ENCODE measurements at regions not wholly inside any gene's neighbourhood (a gene's known extent, or its start where the extent isn't known, plus 50 kb on each side); places are given as distances from the start of the nearest gene placed in this dataset.
A peak's percentile ranks its signal among the peaks of the same experiment; 100 is the strongest.

DNA sequence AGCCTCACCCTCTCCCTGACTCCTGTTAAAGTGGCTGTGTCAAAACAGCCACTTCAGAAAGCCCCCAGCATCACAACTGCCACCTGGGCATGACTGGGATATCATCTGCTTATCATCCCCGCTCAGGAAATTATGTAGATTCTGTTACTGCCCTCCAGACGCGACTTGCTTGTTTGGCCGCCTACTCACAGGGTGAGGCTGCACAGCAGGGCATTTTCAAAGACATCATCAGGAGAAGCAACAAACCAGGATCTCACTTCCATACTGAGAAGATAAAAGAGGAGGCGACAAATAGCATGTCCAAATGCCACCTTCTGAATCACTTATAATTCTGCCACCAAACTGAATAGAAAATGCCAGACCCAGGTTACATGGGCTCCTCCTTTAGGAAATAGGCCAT lies 94.8 kb downstream of the MIS18A start:
- DNase-seq (ENCODE audit: low read depth in 2 of 2), result no peak

DNA sequence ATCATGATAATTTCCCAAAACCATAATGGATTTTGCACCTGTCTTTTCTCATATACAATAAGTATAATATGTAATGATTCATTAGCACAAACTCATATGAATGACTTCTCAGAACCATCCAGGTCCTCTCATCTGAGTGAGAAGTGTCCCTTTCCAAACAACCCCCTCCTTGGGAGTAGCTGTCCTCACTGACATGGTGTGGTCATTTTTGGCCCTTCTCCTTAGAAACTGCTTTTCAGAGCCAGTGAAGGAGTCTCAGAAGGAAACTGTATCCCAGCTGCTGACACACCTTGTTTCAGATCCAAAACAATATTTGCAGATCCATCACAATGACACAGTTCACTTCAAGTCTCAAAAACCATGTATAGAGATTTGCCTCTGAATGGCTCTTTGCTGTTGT lies 95.5 kb downstream of the MIS18A start:
- DNase-seq (ENCODE audit: low read depth in 2 of 2), result no peak

DNA sequence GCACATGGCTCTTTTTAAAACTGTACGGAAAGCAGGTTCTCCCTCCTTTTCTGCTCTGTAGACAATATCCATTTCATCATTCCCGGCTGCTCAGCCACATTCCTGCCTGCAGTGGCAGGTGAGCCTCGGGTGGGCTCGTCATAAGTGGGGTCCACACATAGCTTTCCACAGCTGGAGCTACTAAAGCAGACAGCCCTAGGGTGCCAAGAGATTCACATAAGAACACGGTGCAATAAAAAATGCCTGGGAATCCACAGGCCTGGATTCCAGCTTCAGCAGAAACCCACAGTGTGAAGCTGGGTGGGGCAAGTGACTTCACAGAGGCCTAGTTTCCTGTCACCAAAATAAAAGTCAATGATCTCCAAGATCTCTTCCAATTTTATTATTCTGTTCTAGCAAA lies 96.4 kb downstream of the MIS18A start:
- DNase-seq (ENCODE audit: low read depth in 2 of 2), result no peak

DNA sequence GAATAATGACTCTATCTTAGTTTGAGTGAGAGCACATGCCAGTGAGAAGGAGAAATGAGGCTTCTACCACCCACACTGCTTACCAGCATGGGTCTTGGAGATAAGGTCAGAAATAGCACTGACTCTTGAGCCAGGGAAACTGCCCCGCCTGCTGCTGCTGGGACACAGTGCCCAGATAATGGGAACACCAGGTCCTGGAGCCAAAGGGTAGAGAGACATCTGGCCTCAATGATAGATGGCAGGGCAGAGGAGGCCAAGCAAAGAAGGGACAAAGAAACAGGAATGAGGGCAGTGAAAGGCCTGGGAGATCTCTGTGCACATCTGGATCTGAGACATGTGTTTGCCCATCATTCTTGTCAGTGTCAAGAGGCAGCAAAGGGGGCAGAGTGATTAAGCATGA lies 97.4 kb downstream of the MIS18A start:
- no peak for DNase-seq (ENCODE audit: low read depth in 2 of 2)

DNA sequence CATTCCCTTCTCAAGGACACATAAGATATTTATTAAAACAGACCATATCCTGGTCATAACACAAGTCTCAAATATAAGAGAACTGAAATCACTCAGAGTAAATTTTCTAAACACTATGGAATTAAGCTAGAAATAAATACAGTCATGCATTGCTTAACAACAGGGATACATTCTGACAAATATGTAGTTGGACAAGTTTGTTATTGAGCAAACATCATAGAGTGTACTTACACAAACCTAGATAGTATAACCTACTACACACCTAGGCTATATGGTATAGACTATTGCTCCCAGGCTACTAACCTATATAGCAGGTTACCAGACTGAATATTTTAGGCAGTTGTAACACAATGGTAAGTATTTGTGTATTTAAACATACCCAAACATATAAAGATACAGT lies 104.0 kb downstream of the MIS18A start:
- no peak for DNase-seq (ENCODE audit: low read depth in 2 of 2)

DNA sequence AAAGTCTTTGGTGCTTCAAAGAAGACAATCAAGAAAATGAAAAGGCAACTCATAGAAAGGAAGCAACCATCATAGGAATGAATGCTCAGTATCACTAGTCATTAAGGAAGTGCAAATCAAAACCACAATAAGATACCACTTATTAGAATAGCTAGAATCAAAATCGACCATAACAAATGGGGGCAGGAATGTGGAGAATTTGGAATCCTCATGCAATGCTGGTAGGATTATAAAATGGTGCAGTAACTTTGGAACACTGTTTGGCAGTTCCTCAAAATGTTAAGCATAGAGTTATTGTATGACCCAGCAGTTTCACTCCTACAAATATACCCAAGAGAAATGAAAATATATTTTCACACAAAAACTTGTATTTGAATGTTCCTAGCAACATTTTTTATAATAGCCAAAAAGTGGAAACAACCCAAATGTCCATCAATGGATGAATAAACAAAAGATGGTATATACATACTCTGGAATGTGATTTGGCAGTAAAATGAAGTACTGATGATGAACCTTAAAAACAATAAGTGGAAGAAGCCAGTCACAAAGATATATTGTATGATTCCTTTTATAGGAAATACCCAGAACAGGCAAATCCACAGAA lies 105.6 kb downstream of the MIS18A start:
- DNase-seq (ENCODE audit: low read depth in 2 of 2), result peak; percentile 3 to 6

DNA sequence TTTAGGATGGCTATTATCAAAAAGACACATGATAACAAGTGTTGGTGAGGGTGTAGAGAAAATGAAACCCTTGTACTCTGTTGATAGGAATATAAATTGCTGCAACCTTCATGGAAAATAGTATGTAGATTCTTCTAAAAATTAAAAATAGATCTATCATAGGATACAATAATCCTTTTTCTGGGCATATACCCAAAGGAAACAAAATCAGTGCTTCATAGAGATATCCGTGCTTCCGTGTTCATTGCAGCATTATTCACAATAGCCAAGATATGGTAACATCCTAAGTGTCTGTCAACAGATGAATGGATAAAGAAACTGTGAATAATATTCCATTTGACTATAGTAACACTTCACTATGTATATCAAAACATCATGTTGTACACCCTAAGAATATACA lies 106.7 kb downstream of the MIS18A start:
- DNase-seq (ENCODE audit: low read depth in 2 of 2), result no peak

DNA sequence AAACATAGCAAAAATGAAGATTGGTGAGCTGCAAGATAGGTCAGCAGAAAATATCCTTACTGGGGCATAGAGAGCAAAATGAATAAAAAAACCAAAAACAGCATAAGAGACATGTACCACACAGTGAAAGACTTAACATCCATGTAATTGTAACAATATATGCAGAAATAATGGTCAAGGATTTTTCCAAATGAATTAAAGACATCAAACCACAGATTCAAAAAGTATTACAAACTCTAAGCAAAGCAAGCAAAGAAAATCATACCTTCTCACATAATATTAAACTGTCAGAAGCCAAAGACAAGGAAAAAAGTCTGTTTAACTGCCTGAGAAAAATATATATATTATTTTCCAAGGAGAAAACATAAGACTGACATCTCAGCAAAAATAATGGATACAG lies 111.3 kb downstream of the MIS18A start:
- DNase-seq (ENCODE audit: low read depth in 2 of 2), result no peak

DNA sequence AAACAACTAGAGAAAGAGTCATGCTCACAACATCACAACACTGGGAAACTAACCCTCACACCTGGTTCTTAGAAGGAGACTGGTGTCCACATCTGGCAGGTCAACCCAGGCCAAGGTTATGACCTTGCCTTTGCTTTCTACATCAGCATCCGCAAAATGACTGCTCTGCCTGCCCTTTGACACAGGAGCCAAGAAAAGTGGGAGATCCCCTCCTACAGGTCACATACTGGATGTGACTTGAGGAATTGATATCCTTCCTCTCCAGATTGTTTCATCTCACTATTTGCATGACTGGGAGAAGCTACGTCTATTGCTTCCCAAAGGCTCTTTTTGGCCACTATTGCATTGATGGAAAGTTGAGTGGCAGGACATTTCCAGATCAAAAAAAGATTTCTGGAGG lies 115.5 kb downstream of the MIS18A start:
- DNase-seq (ENCODE audit: low read depth in 2 of 2), result no peak

DNA sequence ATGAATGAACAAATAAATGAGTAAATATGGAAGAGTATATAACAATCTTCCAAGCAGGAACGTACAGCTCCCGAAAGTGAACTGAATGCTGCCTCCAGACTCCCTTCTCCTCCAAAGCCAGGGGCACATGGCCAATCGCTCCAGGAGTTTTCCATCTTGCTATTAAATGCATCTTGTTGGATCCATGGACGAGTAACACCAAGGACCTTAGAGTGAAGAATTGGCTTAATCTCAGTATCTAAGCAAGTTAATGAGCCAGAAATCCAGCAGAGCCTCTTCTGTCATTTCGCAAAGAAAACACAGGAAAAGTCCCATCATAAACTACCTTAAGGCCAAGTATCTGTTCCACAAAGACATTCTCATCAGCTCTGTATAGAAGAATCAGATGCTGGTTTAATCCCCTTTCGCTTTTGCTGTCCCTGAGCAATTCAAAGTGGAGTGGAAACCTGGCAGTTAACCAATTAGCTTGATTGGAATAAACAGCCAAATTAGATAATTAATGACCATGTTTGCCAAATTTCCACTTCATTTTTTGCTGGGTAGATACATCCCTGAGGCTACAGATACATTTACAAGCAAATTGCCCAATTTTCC lies 116.0 kb downstream of the MIS18A start:
- DNase-seq (ENCODE audit: low read depth in 2 of 2), result no peak

DNA sequence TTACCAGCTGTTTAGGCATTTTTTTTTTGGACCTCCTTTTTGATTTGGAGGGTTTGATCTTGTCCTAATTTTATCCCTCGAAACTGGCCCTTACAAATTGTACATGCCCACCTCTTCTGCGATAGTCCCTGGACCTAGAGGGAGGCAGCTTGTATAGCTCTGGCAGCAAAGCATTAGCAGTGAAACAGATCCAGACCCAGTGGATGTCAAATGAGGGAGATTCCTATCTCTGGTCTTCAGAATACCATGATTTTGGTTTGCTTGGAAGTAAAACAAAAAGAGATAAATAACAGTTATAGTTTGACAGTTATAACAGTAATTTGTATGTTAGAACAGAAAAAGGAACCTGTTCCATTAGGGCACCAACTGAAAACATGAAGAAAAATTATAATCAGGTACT lies 123.6 kb downstream of the MIS18A start:
- no peak for DNase-seq (ENCODE audit: low read depth in 2 of 2)

DNA sequence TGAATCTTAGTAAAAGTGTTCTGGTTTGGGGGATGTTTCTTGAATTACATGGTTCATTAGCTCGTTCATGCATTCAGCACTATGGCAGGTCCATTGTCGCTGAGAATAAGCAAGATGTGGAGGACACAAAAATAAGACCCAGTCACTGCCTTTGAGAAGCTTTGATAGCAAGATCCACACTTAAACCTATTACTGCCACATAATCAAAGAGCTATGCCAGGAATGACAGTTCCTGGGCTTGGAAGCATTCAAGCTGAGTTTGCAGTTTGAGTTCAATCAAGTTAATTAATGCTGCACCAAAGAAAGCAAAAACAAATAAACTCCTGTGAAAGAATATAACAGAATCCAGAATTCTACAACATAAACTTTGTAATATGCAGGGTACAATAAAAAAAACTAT lies 131.8 kb downstream of the MIS18A start:
- DNase-seq (ENCODE audit: low read depth in 2 of 2), result no peak

DNA sequence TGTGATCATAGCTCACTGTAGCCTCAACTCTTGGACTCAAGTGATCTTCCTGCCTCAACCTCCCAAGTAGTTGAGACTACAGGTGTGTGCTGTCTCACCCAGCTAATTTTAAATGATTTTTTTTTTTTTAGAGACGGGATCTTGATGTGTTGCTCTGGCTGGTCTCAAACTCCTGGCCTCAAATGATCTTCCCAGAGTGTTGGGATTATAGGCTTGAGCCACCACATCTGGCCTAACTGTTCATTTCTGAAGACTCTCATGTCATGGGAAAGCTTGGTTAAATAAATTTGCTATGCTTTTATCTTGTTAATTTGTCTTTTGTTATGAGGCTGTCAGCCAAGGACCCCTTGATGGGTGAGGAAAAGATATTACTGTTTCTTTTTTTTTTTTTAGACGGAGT lies 134.0 kb downstream of the MIS18A start:
- DNase-seq (ENCODE audit: low read depth in 2 of 2), result no peak

DNA sequence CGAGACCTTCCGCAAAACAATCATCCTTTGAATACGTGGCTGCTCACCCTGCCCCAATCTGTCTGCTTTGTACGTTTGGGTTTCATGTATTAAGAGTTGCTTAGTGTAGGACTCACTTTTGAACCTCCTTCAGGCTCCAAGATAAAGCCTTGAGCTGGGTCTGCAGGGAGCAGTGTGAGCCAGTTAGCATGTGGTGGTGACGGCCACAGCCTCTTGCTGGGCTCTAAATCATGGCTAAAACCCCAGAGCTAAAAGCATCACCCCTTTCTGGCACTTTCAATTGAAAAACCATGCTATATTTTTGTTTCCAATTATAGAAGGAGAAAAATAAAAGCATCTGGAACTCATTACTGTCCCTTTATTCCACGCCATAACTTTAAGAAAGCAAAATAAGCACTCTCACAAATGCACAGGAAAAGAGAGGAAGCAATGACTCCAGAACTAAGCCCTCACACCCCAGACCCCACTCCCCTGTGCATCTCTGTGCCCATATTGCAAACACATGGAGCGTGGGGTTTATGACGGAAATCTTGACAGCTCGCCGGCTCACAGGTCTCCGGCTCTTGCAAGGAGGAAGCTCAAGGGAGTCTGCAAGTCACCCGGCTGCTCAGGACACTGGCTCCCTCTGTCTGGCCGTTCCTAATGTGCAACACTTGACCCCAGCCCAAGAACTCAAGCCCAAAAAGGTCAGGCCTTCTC lies 135.5 kb downstream of the MIS18A start:
- peak; percentile 88 for DNase-seq (ENCODE audit: low read depth in 2 of 2)

DNA sequence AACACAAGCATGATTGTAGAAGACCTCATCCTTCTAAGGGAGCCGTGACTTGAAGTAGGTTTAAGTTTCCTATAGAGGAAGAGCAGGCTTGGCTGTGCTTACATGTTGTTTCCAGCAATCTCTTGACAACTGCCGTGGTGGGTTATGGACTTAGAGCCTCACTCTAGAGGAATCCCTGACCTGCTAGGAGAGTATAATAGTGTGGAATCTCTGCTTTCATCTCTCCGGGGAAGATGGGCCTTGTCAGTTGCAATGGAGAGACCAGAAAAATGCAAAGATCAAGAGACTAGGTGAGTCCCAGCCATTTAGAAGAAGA lies 137.6 kb downstream of the MIS18A start:
- DNase-seq (ENCODE audit: low read depth in 2 of 2), result no peak

DNA sequence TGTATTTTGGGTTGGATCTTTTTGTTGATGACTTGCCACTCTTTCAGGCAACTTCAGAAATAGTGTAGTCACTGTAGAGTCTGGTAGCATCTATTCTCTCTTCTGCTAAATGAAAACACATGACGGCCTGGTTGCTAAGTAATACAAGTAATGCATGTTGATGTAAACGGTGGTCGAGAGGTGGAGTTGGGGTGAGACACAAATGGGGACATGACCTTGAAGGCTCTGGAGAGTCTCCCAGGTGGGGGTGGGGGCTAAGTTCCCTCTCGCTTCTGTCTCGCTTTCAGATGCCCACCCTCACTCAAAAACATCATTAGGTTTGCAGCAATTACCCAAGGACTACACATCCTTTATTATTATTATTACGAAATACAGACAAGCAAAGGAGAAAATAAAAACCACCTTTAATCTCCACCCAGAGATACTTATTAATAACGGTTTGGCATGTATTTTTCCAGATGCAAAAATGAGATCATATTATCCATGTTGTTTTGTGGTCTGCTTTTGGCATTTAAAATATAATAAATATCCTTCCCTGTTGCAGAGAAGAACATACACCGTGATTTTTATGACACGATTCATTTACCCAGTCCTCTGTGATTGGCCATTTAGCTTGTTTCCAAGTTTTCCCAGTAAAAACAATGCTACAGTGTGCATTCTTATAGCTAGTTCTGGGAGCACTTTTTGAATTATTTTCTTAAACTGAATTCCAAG lies 138.1 kb downstream of the MIS18A start:
- DNase-seq (ENCODE audit: low read depth in 2 of 2), result peak; percentile 78 to 80

DNA sequence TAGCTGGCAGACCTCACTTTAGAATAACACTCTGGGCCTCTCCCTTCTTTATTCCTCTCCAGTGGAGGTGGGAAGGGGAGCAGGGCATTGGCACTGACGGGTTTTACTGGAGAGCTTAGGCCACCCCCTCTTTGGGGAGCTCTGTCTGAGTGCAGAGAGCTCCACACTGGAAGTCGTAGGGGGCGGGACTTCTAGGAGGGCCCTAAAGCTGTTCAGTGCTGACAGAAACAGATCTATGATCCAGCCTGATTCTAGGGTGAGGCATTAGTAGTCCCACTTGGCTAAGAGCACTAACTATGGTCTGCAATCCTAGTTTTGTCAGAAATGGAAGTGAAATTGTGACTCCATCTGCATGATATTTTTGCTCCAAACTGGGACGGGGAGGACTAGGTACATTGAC lies 138.7 kb downstream of the MIS18A start:
- DNase-seq (ENCODE audit: low read depth in 2 of 2), result no peak

DNA sequence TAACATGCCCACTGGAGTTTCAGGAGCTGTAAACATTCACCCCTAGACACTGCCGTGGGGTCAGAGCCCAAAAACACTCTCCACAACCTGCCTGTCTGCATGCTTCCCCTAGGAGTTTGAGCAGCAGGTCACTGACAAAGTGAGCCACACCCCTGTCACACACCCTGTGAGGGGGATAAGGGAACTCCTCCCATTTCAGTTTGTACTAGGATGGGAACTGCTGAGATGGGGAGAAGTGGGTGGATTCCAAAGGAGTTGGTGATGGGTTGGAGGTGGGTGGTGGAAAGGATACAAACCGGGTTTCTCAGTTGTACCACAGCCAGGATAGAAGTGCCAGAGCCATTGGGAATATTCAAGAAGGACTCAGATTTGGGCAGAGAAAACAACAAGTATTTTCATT lies 140.2 kb downstream of the MIS18A start:
- DNase-seq (ENCODE audit: low read depth in 2 of 2), result no peak

DNA sequence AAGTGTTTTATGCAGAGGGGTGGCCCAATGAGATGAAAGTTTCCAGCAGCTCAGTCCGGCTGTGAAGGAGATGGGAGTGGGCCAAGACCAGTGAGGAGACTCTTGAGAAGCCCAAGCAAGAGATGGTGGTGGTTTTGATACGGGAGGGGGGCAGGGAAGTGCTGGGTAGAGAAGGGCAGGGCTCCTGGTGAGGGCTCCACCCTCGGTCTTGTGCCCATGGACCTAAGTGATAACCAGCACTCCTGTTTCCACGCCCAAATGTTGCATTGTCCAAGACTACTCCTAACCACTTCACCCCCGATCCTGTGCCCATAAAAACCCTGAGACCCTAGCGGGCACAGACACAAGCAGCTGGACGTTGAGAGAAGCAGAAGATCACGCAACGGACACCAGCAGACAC lies 140.9 kb downstream of the MIS18A start:
- no peak for DNase-seq (ENCODE audit: low read depth in 2 of 2)

DNA sequence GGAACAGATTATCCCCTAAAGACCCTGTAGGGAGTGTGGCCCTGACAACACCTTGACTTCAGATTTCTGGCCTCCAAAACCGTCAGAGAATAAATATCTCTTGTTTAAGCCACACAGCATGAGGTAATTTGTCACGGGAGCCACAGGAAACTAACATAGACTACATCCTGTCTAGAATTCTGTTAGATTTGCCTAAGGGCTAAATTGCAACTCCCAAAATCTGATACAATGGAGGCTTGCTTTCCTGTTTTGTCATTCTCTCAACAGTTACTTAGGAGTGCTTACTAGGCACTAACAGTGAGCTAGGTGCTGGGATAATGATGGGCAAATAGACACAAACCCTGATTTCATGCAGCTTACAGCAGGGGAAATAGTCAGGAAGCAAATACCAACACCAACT lies 141.6 kb downstream of the MIS18A start:
- DNase-seq (ENCODE audit: low read depth in 2 of 2), result no peak

DNA sequence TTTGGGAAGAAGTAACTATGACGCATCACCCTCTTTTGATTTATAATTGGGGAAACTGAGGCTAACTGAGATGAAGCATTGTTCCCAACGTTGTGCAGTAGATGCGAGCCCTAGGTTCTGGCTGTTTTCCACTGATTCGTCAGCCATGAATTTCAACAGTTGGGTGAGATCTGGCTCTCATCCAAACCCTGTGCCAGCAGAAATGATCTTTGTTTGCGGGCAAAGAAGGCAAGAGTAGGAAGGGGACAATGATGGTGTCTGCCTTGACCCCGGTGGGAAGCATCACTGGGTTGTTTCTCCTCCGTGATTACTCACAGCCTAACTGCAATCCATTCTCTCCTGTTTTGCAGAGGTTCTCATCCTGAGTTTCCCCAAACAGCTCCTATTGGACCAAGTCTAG lies 142.3 kb downstream of the MIS18A start:
- DNase-seq (ENCODE audit: low read depth in 2 of 2), result no peak

DNA sequence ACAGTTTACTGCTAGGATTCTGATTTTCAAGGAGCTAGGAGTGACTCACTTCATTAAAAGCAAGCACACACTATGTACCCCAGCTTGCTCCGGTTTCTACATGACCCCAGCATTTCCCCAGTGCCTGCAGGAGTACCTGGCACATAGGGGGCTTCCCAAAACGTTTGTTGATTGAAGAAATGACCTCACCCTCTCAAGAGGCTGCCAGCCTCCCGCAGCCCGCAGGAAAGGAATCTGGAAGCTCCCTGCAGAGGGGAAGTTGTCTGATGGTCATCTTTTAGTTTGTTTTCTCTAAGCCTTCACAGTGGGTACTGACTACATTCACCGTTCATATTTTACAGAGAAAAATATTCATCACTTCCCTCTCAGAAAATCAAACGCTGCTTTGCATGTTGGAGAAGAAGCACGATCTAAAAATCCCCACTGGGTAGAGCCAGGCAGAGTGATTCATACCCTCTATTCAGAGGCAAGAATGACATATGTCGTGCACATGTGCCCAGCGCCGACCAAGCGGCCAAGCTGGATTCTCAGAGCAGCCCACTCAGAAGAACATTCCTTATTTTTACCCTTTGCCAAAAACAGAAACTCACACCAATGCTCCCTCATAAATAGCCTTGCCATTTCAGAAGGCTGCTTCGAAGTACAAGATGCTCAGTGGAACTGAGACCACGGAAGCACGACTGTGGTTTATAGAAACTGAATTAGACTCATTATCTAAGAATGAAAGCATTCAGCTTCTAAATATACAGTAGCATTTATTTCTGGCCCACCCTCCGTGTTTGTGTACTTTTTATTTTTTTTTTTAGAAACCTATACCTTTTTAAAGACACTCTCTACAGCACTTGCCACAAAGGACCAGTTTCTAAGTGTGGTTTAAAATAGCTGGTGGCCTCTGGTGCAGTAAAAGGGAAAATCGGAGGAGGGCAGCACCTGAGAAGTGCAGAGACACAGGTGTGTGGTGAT lies 143.2 kb downstream of the MIS18A start:
- peak; percentile 78 for DNase-seq (ENCODE audit: low read depth in 2 of 2)
